SK-N-SH (cell line): ENCODE measurements at regions not wholly inside any gene's neighbourhood (a gene's known extent, or its start where the extent isn't known, plus 50 kb on each side); places are given as distances from the start of the nearest gene placed in this dataset.

Source experiments
- CTCF ChIP-seq: fragments of 200-600 bp; sonication (generic); IDR thresholded peaks from 2 replicates; pipeline ENCODE4 v1.6.1; 2017; ENCODE audit warnings: antibody characterized with exemption, mild to moderate bottlenecking, moderate library complexity
- FOXJ3 ChIP-seq: sonication (generic); formaldehyde crosslinking; IDR thresholded peaks from 2 replicates; pipeline ENCODE4 v1.5.1; 2020; ENCODE audit warnings: mild to moderate bottlenecking, missing genetic modification reagents
- GABPA ChIP-seq: IDR thresholded peaks from 2 replicates; pipeline ENCODE4 v1.4.0; 2012; ENCODE audit warnings: low read depth, mild to moderate bottlenecking
- MXI1 ChIP-seq: IDR thresholded peaks from 2 replicates; pipeline ENCODE4 v1.6.1; 2012; ENCODE audit warnings: mild to moderate bottlenecking, low read depth, low read length, improper control_type of control experiment
- RAD21 ChIP-seq: IDR thresholded peaks from 2 replicates; pipeline ENCODE4 v1.6.1; 2012; ENCODE audit warnings: mild to moderate bottlenecking, low read length
- RCOR1 ChIP-seq: fragments of 150-350 bp; IDR thresholded peaks from 2 replicates; pipeline ENCODE4 v1.6.1; 2017; ENCODE audit warnings: antibody characterized with exemption, low read length
- TAF1 ChIP-seq: IDR thresholded peaks from 2 replicates; pipeline ENCODE4 v1.6.1; 2012; ENCODE audit warnings: low read depth, mild to moderate bottlenecking, low read length, moderate library complexity, borderline replicate concordance
- TCF12 ChIP-seq: IDR thresholded peaks from 2 replicates; pipeline ENCODE4 v1.4.0; 2012

GRCh38 chr4:122522944-122523343 lies 66.4 kb upstream of the IL2 start:
- no peak for TF ChIP-seq GABPA
- TF ChIP-seq CTCF: no peak
- TF ChIP-seq MXI1: no peak
- no peak for TF ChIP-seq TAF1
- TF ChIP-seq FOXJ3 (CRISPR knock-in tag): no peak
- no peak for TF ChIP-seq RAD21
- TF ChIP-seq TCF12: no peak
- TF ChIP-seq RCOR1: no peak
